RWPE2 (cell line): ENCODE measurements at regions not wholly inside any gene's neighbourhood (a gene's known extent, or its start where the extent isn't known, plus 50 kb on each side); places are given as distances from the start of the nearest gene placed in this dataset.

ENCODE experiments used
- ATAC-seq: fragments of 200-7000 bp; cut with Tn5 transposase; 3 replicates; pipeline ENCODE4 v1.9.1; 2021; ENCODE audit warnings: low read depth
- DNase-seq: peaks from one replicate; pipeline ENCODE4 v3.0.0-alpha.2; 2020; ENCODE audit warnings: low spot score
- H3K27ac ChIP-seq: fragments of 450-650 bp; 2 replicates; pipeline ENCODE4 v1.5.1; 2017; ENCODE audit warnings: mild to moderate bottlenecking; ENCODE audit not compliant: poor library complexity, severe bottlenecking
- H3K27me3 ChIP-seq: fragments of 250-450 bp; sonication (Bioruptor Pico); 2 replicates; pipeline ENCODE4 v1.5.1; 2021; ENCODE audit warnings: mild to moderate bottlenecking, moderate library complexity; ENCODE audit not compliant: insufficient read depth, poor library complexity, severe bottlenecking
- H3K36me3 ChIP-seq: fragments of 250-450 bp; sonication (Bioruptor Pico); 2 replicates; pipeline ENCODE4 v1.5.1; 2020; ENCODE audit warnings: low read depth, mild to moderate bottlenecking, moderate library complexity
- H3K4me1 ChIP-seq: fragments of 250-450 bp; sonication (Bioruptor Pico); 2 replicates; pipeline ENCODE4 v1.5.1; 2021; ENCODE audit warnings: mild to moderate bottlenecking, moderate library complexity; ENCODE audit not compliant: insufficient read depth, poor library complexity, severe bottlenecking
- H3K4me3 ChIP-seq: fragments of 250-450 bp; sonication (Bioruptor Pico); 2 replicates; pipeline ENCODE4 v1.5.1; 2021; ENCODE audit warnings: mild to moderate bottlenecking, moderate library complexity; ENCODE audit not compliant: severe bottlenecking
- H3K9me3 ChIP-seq: fragments of 250-450 bp; sonication (Bioruptor Pico); 2 replicates; pipeline ENCODE4 v1.5.1; 2021; ENCODE audit warnings: mild to moderate bottlenecking, moderate library complexity; ENCODE audit not compliant: severe bottlenecking
- CTCF ChIP-seq: fragments of 450-650 bp; IDR thresholded peaks from one replicate; pipeline ENCODE4 v1.5.1; 2017; ENCODE audit warnings: mild to moderate bottlenecking, moderate library complexity; ENCODE audit not compliant: poor library complexity, severe bottlenecking

- H3K4me1 ChIP-seq = no peaks in the 10 kb centered on the region
- no peak overlapping the region for H3K27ac ChIP-seq
- H3K4me3 ChIP-seq = no peak overlapping the region
- no peaks in the 10 kb centered on the region for H3K36me3 ChIP-seq
- peak; percentile 54; the same call in 2 of the 3 replicates for ATAC-seq
- no peak for DNase-seq
- H3K27me3 ChIP-seq = no peaks in the 10 kb centered on the region
- TF ChIP-seq CTCF = no peak
- no peaks in the 10 kb centered on the region for H3K9me3 ChIP-seq
These were observed 99.2 kb upstream of the PTPRM start for GRCh38 chr18:7467708-7468466.

- no peaks in the 10 kb centered on the region for H3K27me3 ChIP-seq
- H3K9me3 ChIP-seq = no peaks in the 10 kb centered on the region
- no peaks in the 10 kb centered on the region for H3K36me3 ChIP-seq
- TF ChIP-seq CTCF = no peak
- no peak for ATAC-seq
- H3K4me3 ChIP-seq = no peak overlapping the region
- H3K27ac ChIP-seq = no peak overlapping the region
- no peaks in the 10 kb centered on the region for H3K4me1 ChIP-seq
- no peak for DNase-seq
These were observed 97.0 kb upstream of the PTPRM start for GRCh38 chr18:7470101-7470500.

GRCh38 chr18:7470503-7470902 is 96.6 kb upstream of the PTPRM start:
- no peak for TF ChIP-seq CTCF
- ATAC-seq (no peak), DNase-seq (no peak)
- Histone ChIP-seq H3K36me3 (no peaks in the 10 kb centered on the region), H3K9me3 (no peaks in the 10 kb centered on the region), H3K27me3 (no peaks in the 10 kb centered on the region), H3K4me1 (no peaks in the 10 kb centered on the region), H3K4me3 (no peak overlapping the region), H3K27ac (no peak overlapping the region)

GRCh38 chr18:7476386-7476785 is 90.7 kb upstream of the PTPRM start:
- no peaks in the 10 kb centered on the region for H3K9me3 ChIP-seq
- no peaks in the 10 kb centered on the region for H3K4me1 ChIP-seq
- ATAC-seq (no peak), DNase-seq (no peak)
- no peaks in the 10 kb centered on the region for H3K36me3 ChIP-seq
- no peak overlapping the region for H3K27ac ChIP-seq
- no peak overlapping the region for H3K4me3 ChIP-seq
- no peak for TF ChIP-seq CTCF
- no peaks in the 10 kb centered on the region for H3K27me3 ChIP-seq

- Histone ChIP-seq H3K4me1 (no peaks in the 10 kb centered on the region), H3K27me3 (no peaks in the 10 kb centered on the region), H3K36me3 (no peaks in the 10 kb centered on the region), H3K4me3 (no peak overlapping the region), H3K9me3 (no peaks in the 10 kb centered on the region), H3K27ac (no peak overlapping the region)
- ATAC-seq = no peak
- DNase-seq = no peak
- no peak for TF ChIP-seq CTCF
These were observed 87.4 kb upstream of the PTPRM start for GRCh38 chr18:7479756-7480155.
